Transverse colon (tissue), 4 donors: ENCODE measurements at regions not wholly inside any gene's neighbourhood (a gene's known extent, or its start where the extent isn't known, plus 50 kb on each side); places are given as distances from the start of the nearest gene placed in this dataset.

Experiments used
- CTCF ChIP-seq, 5 experiments: fragments of 200-600 bp in 3 of 5; fragments of 450-650 bp in 2 of 5; sonication (generic) in 3 of 5; IDR thresholded peaks; 1 replicate in 2 of 5; 2 replicates in 3 of 5; pipeline ENCODE4 v1.5.1; 2016 to 2017; ENCODE audit warnings: antibody characterized with exemption in 5 of 5, inconsistent platforms in 3 of 5, mild to moderate bottlenecking in 2 of 5, moderate library complexity in 1 of 5
- POLR2A ChIP-seq: fragments of 450-650 bp; IDR thresholded peaks from one replicate; pipeline ENCODE4 v1.6.1; 2016; ENCODE audit warnings: antibody characterized with exemption, mild to moderate bottlenecking, moderate library complexity
- POLR2AphosphoS5 ChIP-seq, 3 donors: sonication (generic); formaldehyde crosslinking; IDR thresholded peaks; one replicate each; pipeline ENCODE4 v1.6.1; 2016; ENCODE audit warnings: antibody characterized with exemption in 3 of 3

GRCh38 chr13:76693086-76693485 is 193.1 kb downstream of the KCTD12 start:
- TF ChIP-seq CTCF (IDR thresholded peaks at IDR 0.05): no peak
- no peak for TF ChIP-seq POLR2AphosphoS5 (IDR thresholded peaks at IDR 0.05)
- TF ChIP-seq POLR2A: no peak
